Uterus (tissue), 3 donors: ENCODE measurements at regions not wholly inside any gene's neighbourhood (a gene's known extent, or its start where the extent isn't known, plus 50 kb on each side); places are given as distances from the start of the nearest gene placed in this dataset.

Experiments
- DNase-seq, 2 donors: peaks; one replicate each; pipeline ENCODE4 v3.0.0-alpha.2; 2019 to 2020
- H3K27ac ChIP-seq, 2 donors: fragments of 200-600 bp; sonication (generic); 1 replicate in 1 of 2; 2 replicates in 1 of 2; pipeline ENCODE4 v1.5.1; 2016 to 2018
- H3K27me3 ChIP-seq, 2 donors: fragments of 200-600 bp; sonication (generic); one replicate each; pipeline ENCODE4 v1.5.1; 2018 to 2019; ENCODE audit warnings: control low read depth in 1 of 2
- H3K36me3 ChIP-seq, 2 donors: fragments of 200-600 bp; sonication (generic); one replicate each; pipeline ENCODE4 v1.5.1; 2019; ENCODE audit warnings: control low read depth in 1 of 2
- H3K4me1 ChIP-seq, 2 donors: fragments of 200-600 bp; sonication (generic); one replicate each; pipeline ENCODE4 v1.5.1; 2018 to 2019; ENCODE audit warnings: control low read depth in 1 of 2
- H3K4me3 ChIP-seq, 2 donors: fragments of 200-600 bp; sonication (generic); 1 replicate in 1 of 2; 2 replicates in 1 of 2; pipeline ENCODE4 v1.5.1; 2018 to 2019; ENCODE audit warnings: mild to moderate bottlenecking in 1 of 2
- H3K9me3 ChIP-seq, 2 donors: fragments of 200-600 bp; sonication (generic); one replicate each; pipeline ENCODE4 v1.5.1; 2019; ENCODE audit warnings: control low read depth in 1 of 2
- POLR2A ChIP-seq, 2 donors: fragments of 450-650 bp; IDR thresholded peaks; one replicate each; pipeline ENCODE4 v1.6.1; 2016; ENCODE audit warnings: antibody characterized with exemption in 2 of 2, mild to moderate bottlenecking in 1 of 2, moderate library complexity in 1 of 2
- intact Hi-C: fragments of 100-400 bp; cut with DNase I; formaldehyde crosslinking; loops from one replicate; pipeline ENCODE4 v1.15.1; 2023; ENCODE audit warnings: low total_unique reads
- TF ChIP-seq, protein P1 (sequence below), 4 experiments: fragments of 200-600 bp in 2 of 4; fragments of 450-650 bp in 2 of 4; sonication (generic) in 2 of 4; IDR thresholded peaks; one replicate each; pipeline ENCODE4 v1.5.1; 2016 to 2019; ENCODE audit warnings: antibody characterized with exemption in 4 of 4, mild to moderate bottlenecking in 2 of 4, moderate library complexity in 1 of 4
- donor health status: DM: yes; HTN: yes; CAD: no.

DNA sequence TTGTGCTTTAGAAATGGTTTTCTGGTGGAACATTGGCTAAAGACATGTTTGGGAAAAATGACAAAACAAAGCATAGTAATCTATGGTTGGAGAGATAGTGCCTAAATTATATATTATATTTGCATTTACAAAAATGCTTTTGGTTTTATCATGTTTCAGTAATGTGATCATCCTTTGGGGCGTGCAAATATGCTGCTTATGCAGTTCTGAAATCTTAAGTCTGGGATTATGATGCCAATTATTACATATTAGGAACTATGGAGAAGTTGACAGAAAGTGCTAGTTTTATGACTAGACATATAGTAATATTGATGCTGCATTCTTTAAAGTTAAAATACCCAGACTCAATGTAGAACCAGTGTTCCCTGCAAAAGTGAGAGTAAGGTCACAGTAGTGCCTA lies 655.0 kb downstream of the METTL15 start:
- no peaks in the 10 kb centered on the region for H3K36me3 ChIP-seq
- TF ChIP-seq, protein P1, sequence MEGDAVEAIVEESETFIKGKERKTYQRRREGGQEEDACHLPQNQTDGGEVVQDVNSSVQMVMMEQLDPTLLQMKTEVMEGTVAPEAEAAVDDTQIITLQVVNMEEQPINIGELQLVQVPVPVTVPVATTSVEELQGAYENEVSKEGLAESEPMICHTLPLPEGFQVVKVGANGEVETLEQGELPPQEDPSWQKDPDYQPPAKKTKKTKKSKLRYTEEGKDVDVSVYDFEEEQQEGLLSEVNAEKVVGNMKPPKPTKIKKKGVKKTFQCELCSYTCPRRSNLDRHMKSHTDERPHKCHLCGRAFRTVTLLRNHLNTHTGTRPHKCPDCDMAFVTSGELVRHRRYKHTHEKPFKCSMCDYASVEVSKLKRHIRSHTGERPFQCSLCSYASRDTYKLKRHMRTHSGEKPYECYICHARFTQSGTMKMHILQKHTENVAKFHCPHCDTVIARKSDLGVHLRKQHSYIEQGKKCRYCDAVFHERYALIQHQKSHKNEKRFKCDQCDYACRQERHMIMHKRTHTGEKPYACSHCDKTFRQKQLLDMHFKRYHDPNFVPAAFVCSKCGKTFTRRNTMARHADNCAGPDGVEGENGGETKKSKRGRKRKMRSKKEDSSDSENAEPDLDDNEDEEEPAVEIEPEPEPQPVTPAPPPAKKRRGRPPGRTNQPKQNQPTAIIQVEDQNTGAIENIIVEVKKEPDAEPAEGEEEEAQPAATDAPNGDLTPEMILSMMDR (IDR thresholded peaks at IDR 0.05) = no peak
- no peak for TF ChIP-seq POLR2A (IDR thresholded peaks at IDR 0.05)
- H3K27me3 ChIP-seq = no peaks in the 10 kb centered on the region
- DNase-seq = no peak
- H3K27ac ChIP-seq = no peak overlapping the region
- H3K9me3 ChIP-seq = no peaks in the 10 kb centered on the region
- H3K4me1 ChIP-seq = no peaks in the 10 kb centered on the region
- intact Hi-C loops = no loop called here
- H3K4me3 ChIP-seq = no peak overlapping the region

DNA sequence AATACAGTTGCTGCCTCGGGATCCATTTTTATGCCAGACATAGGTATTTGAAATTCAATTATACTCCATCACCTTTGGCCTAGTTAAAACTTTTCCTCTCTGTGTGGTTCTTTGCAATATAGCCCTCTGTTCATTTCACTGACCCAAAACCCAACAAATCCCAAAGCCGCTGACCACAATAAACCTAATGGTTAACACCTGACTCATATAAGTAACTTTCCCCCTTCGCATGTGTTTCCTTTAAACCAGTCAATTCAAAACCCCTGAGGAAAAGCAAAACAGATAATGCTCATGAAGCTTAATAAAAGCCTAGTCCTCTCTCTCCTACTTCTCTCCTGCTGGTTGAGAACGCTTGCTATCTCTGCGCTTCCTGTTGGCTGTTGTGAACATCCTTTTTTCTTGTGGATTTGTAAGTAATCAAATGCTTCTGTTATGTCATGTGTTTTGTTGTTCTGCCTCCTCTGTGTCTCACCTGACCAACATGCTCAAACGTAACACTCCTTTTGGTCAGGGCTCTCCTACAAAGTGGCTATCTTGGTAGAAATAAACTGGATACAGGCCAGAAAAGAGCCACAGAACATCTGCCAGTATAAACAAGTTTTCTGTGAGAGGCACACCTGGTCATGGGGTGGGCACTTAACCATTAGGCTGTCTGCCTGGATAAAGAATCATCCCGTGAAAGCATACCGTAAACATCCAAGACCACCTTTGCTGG lies 652.6 kb downstream of the METTL15 start:
- no peaks in the 10 kb centered on the region for H3K9me3 ChIP-seq
- no peak for DNase-seq
- H3K27ac ChIP-seq = no peak overlapping the region
- no peaks in the 10 kb centered on the region for H3K36me3 ChIP-seq
- no peak for TF ChIP-seq POLR2A (IDR thresholded peaks at IDR 0.05)
- TF ChIP-seq, protein P1 (IDR thresholded peaks at IDR 0.05) = no peak
- intact Hi-C loops = no loop called here
- H3K4me3 ChIP-seq = no peak overlapping the region
- no peaks in the 10 kb centered on the region for H3K4me1 ChIP-seq
- no peaks in the 10 kb centered on the region for H3K27me3 ChIP-seq

DNA sequence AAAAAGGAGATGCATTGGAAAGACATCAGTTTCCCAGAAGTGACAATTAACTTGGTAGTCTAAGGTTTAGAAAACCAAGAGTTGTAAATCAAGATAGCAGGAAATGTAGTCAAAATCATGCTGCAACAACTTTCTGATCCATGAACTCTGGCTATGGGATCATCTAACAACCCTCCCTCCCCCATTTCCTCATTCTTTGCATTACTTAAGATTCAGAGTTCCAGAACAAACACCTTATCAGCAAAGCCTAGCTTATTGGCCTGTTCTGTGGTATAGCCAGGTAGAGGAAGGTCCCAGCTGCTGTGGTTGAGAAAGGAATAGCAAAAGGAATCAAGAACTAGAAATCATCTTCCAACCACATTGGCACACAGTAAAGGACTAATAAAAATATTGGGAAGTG lies 651.1 kb downstream of the METTL15 start:
- Histone ChIP-seq H3K27me3 (no peaks in the 10 kb centered on the region), H3K27ac (no peak overlapping the region), H3K4me3 (no peak overlapping the region), H3K4me1 (no peaks in the 10 kb centered on the region), H3K36me3 (no peaks in the 10 kb centered on the region), H3K9me3 (no peaks in the 10 kb centered on the region)
- DNase-seq = no peak
- no peak for TF ChIP-seq POLR2A (IDR thresholded peaks at IDR 0.05)
- TF ChIP-seq, protein P1 (IDR thresholded peaks at IDR 0.05) = no peak
- intact Hi-C loops = no loop called here

DNA sequence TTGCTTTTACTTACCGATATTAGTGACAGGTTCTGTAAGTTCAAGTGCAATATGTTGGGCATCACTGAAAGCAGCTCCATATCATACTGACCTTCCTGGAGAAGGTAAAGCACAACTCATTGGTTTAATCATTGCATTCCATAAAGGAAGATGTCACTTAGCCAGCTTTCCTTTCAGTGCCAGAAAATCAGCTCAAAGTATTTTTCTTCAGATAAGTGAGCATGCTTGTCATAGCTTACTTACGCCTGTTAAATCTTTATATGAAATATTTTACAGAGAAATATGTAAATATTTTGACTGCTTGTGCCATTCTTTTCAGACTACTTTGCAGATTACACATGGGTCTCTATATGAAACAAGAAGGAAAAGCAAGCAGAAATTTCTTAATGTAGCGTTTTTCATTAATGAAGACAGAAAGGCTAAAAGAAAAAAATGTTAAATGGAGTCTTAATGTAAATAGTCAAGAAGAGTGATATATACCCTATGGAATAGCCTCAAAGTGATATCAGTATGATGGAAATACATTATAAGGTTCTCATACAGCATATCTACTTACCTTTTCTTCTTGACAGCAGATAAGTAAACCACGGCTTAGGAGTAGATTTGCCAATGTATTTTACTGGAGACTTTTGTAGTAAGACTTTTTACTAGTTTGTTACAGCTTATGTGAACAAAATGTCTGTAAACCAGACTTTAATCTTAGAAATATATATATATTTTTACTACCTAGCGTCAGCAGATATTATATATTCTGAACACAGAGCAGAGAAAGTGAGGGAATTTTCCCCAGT lies 649.7 kb downstream of the METTL15 start:
- H3K9me3 ChIP-seq = no peaks in the 10 kb centered on the region
- TF ChIP-seq POLR2A (IDR thresholded peaks at IDR 0.05) = no peak
- TF ChIP-seq, protein P1 (IDR thresholded peaks at IDR 0.05) = no peak
- no peaks in the 10 kb centered on the region for H3K27me3 ChIP-seq
- no peak for DNase-seq
- H3K36me3 ChIP-seq = no peaks in the 10 kb centered on the region
- intact Hi-C loops = no loop called here
- H3K4me1 ChIP-seq = no peaks in the 10 kb centered on the region
- H3K27ac ChIP-seq = no peak overlapping the region
- H3K4me3 ChIP-seq = no peak overlapping the region

DNA sequence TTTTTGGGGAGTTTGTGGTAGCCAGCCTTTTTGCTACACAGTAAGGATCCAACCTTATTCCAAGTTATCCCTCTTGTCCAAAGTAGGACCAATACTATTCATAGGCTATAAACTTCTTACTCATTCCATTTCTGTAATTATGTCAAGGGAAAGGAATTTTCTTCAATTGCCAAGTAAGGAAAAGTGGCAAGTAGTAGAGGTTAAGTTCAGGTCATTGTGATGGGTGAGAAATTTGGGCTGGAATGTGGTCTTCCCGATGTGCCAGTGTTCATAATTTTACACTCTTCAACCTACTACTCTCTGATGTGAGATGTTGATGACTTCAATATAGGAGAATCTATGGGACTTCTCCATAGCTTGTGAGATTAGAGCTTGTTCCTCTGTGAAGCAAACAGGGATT lies 648.8 kb downstream of the METTL15 start:
- Histone ChIP-seq H3K36me3 (no peaks in the 10 kb centered on the region), H3K9me3 (no peaks in the 10 kb centered on the region), H3K4me3 (no peak overlapping the region), H3K27me3 (no peaks in the 10 kb centered on the region), H3K4me1 (no peaks in the 10 kb centered on the region), H3K27ac (no peak overlapping the region)
- intact Hi-C loops = no loop called here
- DNase-seq = no peak
- TF ChIP-seq POLR2A (IDR thresholded peaks at IDR 0.05) = no peak
- TF ChIP-seq, protein P1 (IDR thresholded peaks at IDR 0.05) = no peak
